ENCODE measurements at regions not wholly inside any gene's neighbourhood (a gene's known extent, or its start where the extent isn't known, plus 50 kb on each side); places are given as distances from the start of the nearest gene placed in this dataset.

DNA sequence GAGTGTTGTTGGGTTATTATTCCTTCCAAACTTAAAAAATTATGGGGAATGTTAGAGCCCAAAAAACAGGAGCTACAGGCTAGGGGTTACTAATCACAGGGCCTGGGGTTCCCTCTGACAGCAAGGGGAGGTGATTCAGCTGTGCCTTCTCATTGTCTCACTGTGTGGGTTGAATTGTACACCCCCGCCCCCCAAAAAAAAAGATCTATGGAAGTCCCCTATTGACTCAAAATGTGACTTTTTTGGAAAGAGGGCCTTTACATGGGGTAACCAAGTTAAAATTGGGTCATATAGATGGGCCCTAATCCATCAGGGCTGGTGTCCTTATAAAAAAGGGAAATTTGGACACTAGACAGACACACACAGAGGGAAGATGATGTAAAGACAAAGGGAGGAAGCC is 190.2 kb downstream of the SOX9 start:
- no peak for DNase-seq (ENCODE audit: low read depth)
- H3K4me3 ChIP-seq (ENCODE audit: low read length) = no peak overlapping the region
- TF ChIP-seq, protein P1, sequence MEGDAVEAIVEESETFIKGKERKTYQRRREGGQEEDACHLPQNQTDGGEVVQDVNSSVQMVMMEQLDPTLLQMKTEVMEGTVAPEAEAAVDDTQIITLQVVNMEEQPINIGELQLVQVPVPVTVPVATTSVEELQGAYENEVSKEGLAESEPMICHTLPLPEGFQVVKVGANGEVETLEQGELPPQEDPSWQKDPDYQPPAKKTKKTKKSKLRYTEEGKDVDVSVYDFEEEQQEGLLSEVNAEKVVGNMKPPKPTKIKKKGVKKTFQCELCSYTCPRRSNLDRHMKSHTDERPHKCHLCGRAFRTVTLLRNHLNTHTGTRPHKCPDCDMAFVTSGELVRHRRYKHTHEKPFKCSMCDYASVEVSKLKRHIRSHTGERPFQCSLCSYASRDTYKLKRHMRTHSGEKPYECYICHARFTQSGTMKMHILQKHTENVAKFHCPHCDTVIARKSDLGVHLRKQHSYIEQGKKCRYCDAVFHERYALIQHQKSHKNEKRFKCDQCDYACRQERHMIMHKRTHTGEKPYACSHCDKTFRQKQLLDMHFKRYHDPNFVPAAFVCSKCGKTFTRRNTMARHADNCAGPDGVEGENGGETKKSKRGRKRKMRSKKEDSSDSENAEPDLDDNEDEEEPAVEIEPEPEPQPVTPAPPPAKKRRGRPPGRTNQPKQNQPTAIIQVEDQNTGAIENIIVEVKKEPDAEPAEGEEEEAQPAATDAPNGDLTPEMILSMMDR (conservative IDR thresholded peaks at IDR 0.05; ENCODE audit: low read depth, low read length) = no peak

DNA sequence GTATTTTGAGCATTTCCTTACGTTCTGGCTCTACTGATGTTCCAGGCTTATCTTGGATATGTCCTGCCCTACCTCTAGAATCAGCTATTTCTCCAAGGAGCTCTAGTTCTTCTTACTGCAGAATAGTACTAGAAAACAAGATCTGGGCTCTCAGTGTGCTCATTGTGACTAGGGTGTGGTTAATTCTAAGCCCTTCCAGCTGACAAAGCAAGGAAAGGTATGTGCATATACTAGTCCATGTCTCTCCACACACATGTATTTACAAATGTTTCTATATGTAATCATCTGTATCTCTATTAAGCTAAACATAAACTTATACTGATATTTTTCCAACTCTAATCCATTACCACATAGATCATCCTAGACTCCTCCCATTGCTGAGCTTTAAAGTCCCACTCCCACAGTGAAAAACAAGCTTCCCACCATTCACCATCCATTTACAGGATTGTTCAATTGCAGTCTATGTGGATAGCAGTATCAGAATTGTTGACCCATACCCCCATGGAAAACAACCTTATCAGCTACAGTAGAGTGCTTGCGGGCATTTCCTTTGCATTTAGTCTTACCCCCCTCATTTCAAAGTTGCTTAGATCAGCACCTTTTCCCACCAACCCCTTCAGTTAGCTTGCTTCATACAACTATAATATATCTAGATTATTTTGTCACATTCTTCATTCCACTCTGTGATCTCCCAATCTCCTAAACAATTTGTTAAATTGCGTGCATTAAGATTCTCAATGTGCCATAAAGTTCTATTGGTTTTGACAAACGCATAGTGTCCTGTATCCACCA is 194.5 kb downstream of the SOX9 start:
- TF ChIP-seq, protein P1 (conservative IDR thresholded peaks at IDR 0.05; ENCODE audit: low read depth, low read length) = no peak
- no peak overlapping the region for H3K4me3 ChIP-seq (ENCODE audit: low read length)
- DNase-seq (ENCODE audit: low read depth) = no peak

DNA sequence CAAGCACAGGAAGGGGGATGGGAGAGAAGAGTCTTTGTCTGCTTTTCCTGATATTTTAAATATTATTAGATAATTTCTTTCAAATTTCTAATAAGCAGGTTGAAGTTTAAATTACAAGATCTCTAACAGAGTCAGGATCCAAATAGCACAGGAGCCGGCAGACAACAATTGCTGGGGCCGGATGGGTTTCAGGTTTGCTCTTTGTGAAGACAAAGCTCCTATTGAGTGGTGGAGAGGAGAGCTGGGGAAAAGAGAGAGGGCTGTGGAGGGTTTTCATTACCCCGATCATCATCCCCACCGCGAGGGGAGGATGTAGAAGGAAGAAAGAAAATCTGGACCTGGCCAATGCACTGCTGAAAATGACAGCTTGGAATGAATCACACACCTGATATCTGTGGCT is 197.3 kb downstream of the SOX9 start:
- DNase-seq (ENCODE audit: low read depth) = no peak
- TF ChIP-seq, protein P1 (conservative IDR thresholded peaks at IDR 0.05; ENCODE audit: low read depth, low read length) = no peak
- H3K4me3 ChIP-seq (ENCODE audit: low read length) = no peak overlapping the region

DNA sequence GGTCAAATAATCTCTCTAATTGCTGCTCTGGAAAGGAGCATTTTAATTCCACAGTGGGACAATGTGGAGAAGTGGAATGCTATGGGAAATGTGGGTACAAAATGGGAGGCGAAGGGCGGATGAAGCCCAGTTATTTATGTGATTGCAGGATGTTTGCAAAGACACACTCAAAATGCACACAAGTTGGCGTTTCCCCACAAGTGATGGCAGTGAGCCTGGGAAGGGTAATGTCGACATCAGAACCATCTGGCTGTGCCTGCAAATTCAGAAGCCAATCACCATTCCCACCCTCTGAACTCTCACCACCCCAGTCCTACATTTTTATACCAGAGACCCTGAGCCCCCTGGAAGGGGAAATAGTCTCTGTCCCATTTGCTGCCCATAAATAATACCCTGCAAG is 201.1 kb downstream of the SOX9 start:
- no peak for DNase-seq (ENCODE audit: low read depth)
- H3K4me3 ChIP-seq (ENCODE audit: low read length) = no peak overlapping the region
- TF ChIP-seq, protein P1 (conservative IDR thresholded peaks at IDR 0.05; ENCODE audit: low read depth, low read length) = no peak

DNA sequence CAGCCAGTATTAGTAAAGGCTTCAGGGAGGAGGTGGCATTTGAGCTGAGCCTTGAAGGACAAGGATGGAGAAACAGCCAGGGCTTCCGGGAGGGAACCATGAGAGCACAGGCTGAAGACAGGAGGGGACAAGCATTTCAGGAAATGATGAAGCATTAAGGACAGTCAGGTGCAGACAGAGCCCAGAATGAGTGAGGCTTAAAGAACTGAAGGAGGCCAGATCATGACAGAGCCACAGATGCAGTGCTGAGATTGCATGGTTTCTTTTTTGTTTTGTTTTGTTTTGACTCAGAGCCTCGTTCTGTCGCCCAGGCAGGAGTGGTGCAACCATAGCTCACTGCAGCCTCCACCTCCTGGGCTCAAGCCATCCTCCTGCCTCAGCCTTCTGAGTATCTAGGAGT is 211.5 kb downstream of the SOX9 start:
- no peak for DNase-seq (ENCODE audit: low read depth)
- TF ChIP-seq, protein P1 (conservative IDR thresholded peaks at IDR 0.05; ENCODE audit: low read depth, low read length) = no peak
- no peak overlapping the region for H3K4me3 ChIP-seq (ENCODE audit: low read length)

DNA sequence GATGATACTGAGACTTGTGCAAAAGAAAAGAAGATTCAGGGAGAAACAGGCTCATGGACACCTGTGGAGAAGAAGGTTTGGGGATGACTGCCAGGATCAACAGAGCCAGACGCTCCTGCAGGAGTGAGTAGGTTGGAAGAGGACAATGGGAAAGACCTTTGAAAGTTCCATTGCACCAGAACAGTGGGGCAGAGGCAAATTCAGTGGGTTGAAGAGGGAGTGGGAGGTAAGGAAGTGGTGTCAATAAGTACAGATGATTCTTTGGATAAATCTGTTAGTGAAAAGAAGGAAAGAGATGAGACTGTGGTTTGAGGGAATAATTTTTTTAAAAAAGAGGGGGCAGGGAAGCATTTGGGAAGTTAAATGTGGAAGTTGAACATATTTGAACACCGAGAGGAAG is 212.8 kb downstream of the SOX9 start:
- no peak overlapping the region for H3K4me3 ChIP-seq (ENCODE audit: low read length)
- TF ChIP-seq, protein P1 (conservative IDR thresholded peaks at IDR 0.05; ENCODE audit: low read depth, low read length) = no peak
- no peak for DNase-seq (ENCODE audit: low read depth)

DNA sequence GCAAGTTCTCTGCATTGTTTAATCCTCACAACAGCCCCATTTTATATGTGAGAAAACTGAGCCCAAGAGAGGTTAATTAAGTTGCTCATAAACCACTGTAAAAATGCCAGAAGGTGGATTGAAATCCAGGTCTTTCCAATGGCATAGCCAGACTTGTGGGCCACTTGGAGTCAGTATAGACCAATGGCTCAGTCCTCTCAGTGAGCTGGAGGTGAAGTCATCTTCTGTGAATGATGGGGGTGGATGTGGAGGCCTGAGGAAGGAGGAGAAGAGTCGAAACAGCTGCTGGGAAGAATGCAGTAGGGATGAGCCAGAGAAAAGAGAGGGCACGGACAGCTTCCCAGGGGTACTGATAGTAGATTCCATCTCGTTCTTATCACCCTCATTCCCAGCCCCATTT is 213.4 kb downstream of the SOX9 start:
- DNase-seq (ENCODE audit: low read depth) = no peak
- TF ChIP-seq, protein P1 (conservative IDR thresholded peaks at IDR 0.05; ENCODE audit: low read depth, low read length) = no peak
- no peak overlapping the region for H3K4me3 ChIP-seq (ENCODE audit: low read length)
